Smooth muscle cell (in vitro differentiated cells): ENCODE measurements at regions not wholly inside any gene's neighbourhood (a gene's known extent, or its start where the extent isn't known, plus 50 kb on each side); places are given as distances from the start of the nearest gene placed in this dataset.

ENCODE experiments used
- DNase-seq: peaks from one replicate; lab custom pipeline; 2025; ENCODE audit not compliant: unreplicated experiment; lab: John Stamatoyannopoulos, UW
- H2AFZ ChIP-seq: fragments of 200-600 bp; sonication (generic); 2 replicates; pipeline ENCODE4 v1.6.0; 2016; ENCODE audit warnings: antibody characterized with exemption, low read depth, mild to moderate bottlenecking
- H3F3A ChIP-seq: fragments of 200-600 bp; sonication (generic); 2 replicates; pipeline ENCODE4 v1.6.0; 2017; ENCODE audit warnings: antibody characterized with exemption, low read depth
- H3K27ac ChIP-seq: fragments of 200-600 bp; sonication (generic); 2 replicates; pipeline ENCODE4 v1.5.1; 2016; ENCODE audit warnings: low read depth, mild to moderate bottlenecking
- H3K27me3 ChIP-seq: fragments of 200-600 bp; sonication (generic); 2 replicates; pipeline ENCODE4 v1.6.1; 2016; ENCODE audit warnings: low read depth, mild to moderate bottlenecking
- H3K36me3 ChIP-seq: fragments of 200-600 bp; sonication (generic); 2 replicates; pipeline ENCODE4 v1.5.1; 2016; ENCODE audit warnings: low read depth
- H3K4me1 ChIP-seq: fragments of 200-600 bp; sonication (generic); 2 replicates; pipeline ENCODE4 v1.5.1; 2016; ENCODE audit warnings: low read depth
- H3K4me2 ChIP-seq: fragments of 200-600 bp; sonication (generic); 2 replicates; pipeline ENCODE4 v1.6.0; 2016; ENCODE audit warnings: mild to moderate bottlenecking
- H3K4me3 ChIP-seq: fragments of 200-600 bp; sonication (generic); 2 replicates; pipeline ENCODE4 v1.5.1; 2016; ENCODE audit warnings: mild to moderate bottlenecking
- H3K79me2 ChIP-seq: fragments of 200-600 bp; sonication (generic); 2 replicates; pipeline ENCODE4 v1.6.0; 2016; ENCODE audit warnings: low read depth, mild to moderate bottlenecking
- H3K9ac ChIP-seq: fragments of 200-600 bp; sonication (generic); 2 replicates; pipeline ENCODE4 v1.6.0; 2016; ENCODE audit warnings: low read depth
- H3K9me3 ChIP-seq: fragments of 200-600 bp; sonication (generic); replicated peaks from 2 replicates; pipeline ENCODE4 v1.5.1; 2016; ENCODE audit warnings: low read depth
- H4K20me1 ChIP-seq: fragments of 200-600 bp; sonication (generic); 2 replicates; pipeline ENCODE4 v1.6.0; 2016; ENCODE audit warnings: low read depth
- WGBS: methylation state at CpG from one replicate; pipeline ENCODE4 v1.1.7; 2016; ENCODE audit warnings: low lambda C conversion rate; 5-methylcytosine and 5-hydroxymethylcytosine counted together
- TF ChIP-seq, protein P1 (sequence below): fragments of 200-600 bp; sonication (generic); IDR thresholded peaks from 2 replicates; pipeline ENCODE4 v1.5.1; 2017; ENCODE audit warnings: borderline replicate concordance, mild to moderate bottlenecking, antibody characterized with exemption; ENCODE audit not compliant: insufficient read depth, poor library complexity, severe bottlenecking

DNA sequence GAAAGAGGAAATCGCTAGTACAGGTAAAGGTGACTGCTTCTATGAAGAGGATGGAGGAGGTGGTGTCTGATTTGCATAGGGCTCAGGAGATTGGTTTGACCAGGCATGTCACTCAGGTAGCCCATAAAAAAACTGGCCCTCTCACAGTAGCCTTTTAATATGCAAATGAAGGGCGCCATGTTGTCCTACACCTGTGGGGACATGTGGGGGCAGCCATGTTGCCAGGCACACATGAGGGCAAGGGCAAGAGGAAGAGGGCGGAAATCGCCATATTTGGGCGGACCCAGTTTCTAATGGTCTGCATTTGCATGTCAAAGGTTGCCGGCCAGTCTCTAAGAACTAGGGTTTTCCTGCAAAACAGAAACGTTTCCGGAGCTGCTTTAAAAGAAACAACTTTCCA is 1330.6 kb downstream of the DSC3 start:
- Histone ChIP-seq H3K4me3 (no peak overlapping the region), H3K27ac (no peak overlapping the region)
- WGBS: 91% methylated on average over 8 of the region's 8 CpGs

DNA sequence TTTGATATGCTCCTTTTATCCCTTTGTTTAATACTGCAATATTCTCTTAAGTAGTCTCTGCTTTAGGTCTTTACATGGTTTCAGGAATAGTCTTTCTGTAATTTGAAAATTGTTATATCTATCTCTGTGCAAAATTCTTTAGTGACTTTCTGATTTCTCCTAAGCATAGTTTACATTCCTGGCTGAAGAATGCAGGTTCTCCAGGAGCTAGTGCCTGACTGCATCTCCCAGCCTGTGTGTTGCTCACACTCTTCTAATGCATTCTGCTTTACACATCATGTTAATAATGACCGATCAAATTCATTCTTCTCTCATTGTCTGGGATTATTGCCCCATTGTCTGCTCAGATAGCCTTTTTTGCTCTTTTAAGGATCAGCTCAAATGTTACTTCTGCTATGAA is 1349.2 kb downstream of the DSC3 start:
- H3K4me2 ChIP-seq: no peak overlapping the region
- no peaks in the 10 kb centered on the region for H3K79me2 ChIP-seq
- no peaks in the 10 kb centered on the region for H3K36me3 ChIP-seq
- H3K9me3 ChIP-seq: no peaks in the 10 kb centered on the region
- no peaks in the 10 kb centered on the region for H3K4me1 ChIP-seq
- H3K27ac ChIP-seq: no peak overlapping the region
- no peaks in the 10 kb centered on the region for H3F3A ChIP-seq
- no peak for DNase-seq
- H3K4me3 ChIP-seq: no peak overlapping the region
- no peaks in the 10 kb centered on the region for H4K20me1 ChIP-seq
- no peak overlapping the region for H2AFZ ChIP-seq
- no peaks in the 10 kb centered on the region for H3K27me3 ChIP-seq
- TF ChIP-seq, protein P1, sequence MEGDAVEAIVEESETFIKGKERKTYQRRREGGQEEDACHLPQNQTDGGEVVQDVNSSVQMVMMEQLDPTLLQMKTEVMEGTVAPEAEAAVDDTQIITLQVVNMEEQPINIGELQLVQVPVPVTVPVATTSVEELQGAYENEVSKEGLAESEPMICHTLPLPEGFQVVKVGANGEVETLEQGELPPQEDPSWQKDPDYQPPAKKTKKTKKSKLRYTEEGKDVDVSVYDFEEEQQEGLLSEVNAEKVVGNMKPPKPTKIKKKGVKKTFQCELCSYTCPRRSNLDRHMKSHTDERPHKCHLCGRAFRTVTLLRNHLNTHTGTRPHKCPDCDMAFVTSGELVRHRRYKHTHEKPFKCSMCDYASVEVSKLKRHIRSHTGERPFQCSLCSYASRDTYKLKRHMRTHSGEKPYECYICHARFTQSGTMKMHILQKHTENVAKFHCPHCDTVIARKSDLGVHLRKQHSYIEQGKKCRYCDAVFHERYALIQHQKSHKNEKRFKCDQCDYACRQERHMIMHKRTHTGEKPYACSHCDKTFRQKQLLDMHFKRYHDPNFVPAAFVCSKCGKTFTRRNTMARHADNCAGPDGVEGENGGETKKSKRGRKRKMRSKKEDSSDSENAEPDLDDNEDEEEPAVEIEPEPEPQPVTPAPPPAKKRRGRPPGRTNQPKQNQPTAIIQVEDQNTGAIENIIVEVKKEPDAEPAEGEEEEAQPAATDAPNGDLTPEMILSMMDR: no peak
- no peak overlapping the region for H3K9ac ChIP-seq
- 85% methylated on average over 1 of the region's 1 CpG for WGBS

More for the DNA sequence above, 1330.6 kb downstream of the DSC3 start:
- H2AFZ ChIP-seq: no peak overlapping the region
- no peaks in the 10 kb centered on the region for H3K79me2 ChIP-seq
- H3K27me3 ChIP-seq: no peaks in the 10 kb centered on the region
- no peaks in the 10 kb centered on the region for H3F3A ChIP-seq
- no peaks in the 10 kb centered on the region for H3K9me3 ChIP-seq
- H3K4me2 ChIP-seq: no peak overlapping the region
- H3K9ac ChIP-seq: no peak overlapping the region
- H3K36me3 ChIP-seq: no peaks in the 10 kb centered on the region
- H4K20me1 ChIP-seq: no peaks in the 10 kb centered on the region
- DNase-seq: no peak
- no peaks in the 10 kb centered on the region for H3K4me1 ChIP-seq
- TF ChIP-seq, protein P1: no peak

DNA sequence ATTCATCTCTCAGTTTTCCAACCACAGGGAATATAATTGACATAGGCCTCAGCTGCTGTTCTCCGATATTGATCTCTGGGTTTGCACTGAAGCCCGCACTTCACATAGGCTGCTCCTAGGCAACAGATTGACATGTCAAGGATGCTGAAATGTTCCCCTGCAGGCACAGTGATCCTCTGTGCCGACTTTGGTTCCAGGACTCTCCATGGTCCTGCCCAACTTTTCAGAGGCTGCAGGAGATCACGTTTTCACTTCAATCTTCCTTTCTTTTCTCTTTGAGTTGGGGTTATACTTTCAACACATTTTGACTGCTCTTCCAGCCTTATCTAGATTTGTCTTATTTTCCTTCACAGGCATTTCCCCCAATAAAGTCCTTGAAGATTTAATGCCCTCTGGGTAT is 1361.0 kb downstream of the DSC3 start:
- Histone ChIP-seq H3K27me3 (no peaks in the 10 kb centered on the region), H4K20me1 (no peaks in the 10 kb centered on the region), H3K36me3 (no peaks in the 10 kb centered on the region), H2AFZ (no peak overlapping the region), H3F3A (no peaks in the 10 kb centered on the region), H3K4me2 (no peak overlapping the region), H3K4me3 (no peak overlapping the region), H3K9ac (no peak overlapping the region), H3K4me1 (no peaks in the 10 kb centered on the region), H3K9me3 (no peaks in the 10 kb centered on the region), H3K27ac (no peak overlapping the region), H3K79me2 (no peaks in the 10 kb centered on the region)
- no peak for DNase-seq
- WGBS: 84% methylated on average over 4 of the region's 4 CpGs
- TF ChIP-seq, protein P1: no peak

DNA sequence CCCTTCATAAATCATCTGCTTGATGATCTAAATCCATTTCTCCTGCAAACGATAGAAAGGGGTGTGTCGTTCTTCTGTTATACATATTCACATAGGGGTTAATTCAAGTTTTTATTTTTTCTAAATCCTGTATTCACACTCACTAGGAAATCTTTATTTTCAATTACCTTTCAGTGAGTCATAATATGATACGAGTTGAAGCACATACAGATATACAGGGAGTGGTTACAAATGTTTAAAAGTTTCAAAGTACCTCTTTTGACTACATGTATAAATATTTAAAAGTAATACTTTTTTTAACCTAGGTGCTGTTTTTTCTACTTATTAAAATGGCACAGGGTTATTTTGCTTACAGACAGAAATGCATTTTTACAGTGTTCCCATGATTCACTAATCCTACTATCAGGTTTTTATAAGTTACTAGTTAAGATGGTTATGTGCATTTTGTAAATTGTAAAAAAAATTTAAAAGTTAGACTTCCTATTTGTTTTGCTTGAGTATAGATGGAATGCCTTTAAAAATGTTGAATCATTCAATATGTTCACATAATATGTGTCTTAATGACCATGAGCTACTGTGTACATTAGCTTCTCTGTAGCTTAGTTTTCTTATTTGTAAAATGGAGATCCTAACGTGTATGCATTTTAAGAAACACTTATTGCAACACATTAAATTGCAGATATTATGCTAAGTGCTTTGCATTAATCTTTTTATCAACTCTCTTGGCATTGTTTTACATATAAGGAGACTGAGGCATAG is 1378.1 kb downstream of the DSC3 start:
- Histone ChIP-seq H3K27ac (no peak overlapping the region), H3K27me3 (no peaks in the 10 kb centered on the region), H3F3A (no peaks in the 10 kb centered on the region), H3K4me2 (no peak overlapping the region), H3K9me3 (no peaks in the 10 kb centered on the region), H3K79me2 (no peaks in the 10 kb centered on the region), H3K36me3 (no peaks in the 10 kb centered on the region), H3K4me3 (no peak overlapping the region), H3K4me1 (no peaks in the 10 kb centered on the region), H4K20me1 (no peaks in the 10 kb centered on the region), H2AFZ (no peak overlapping the region), H3K9ac (no peak overlapping the region)
- no peak for DNase-seq
- TF ChIP-seq, protein P1: no peak
- WGBS: 76% methylated on average over 4 of the region's 4 CpGs
